IPS-18a (cell line): ENCODE measurements at regions not wholly inside any gene's neighbourhood (a gene's known extent, or its start where the extent isn't known, plus 50 kb on each side); places are given as distances from the start of the nearest gene placed in this dataset.
"Not testable (repeated sequence)": the region's sequence is repeated elsewhere in the genome, so short reads cannot be mapped to it uniquely, and the experiment has no call there.

Experiments
- H3K27ac ChIP-seq: one replicate; pipeline ENCODE4 v1.5.1; 2013; ENCODE audit warnings: low read length
- H3K27me3 ChIP-seq: one replicate; pipeline ENCODE4 v1.6.1; 2013; ENCODE audit warnings: mild to moderate bottlenecking, low read length; ENCODE audit not compliant: control insufficient read depth, insufficient read depth
- H3K36me3 ChIP-seq: one replicate; pipeline ENCODE4 v1.6.1; 2013; ENCODE audit warnings: low read depth, low read length; ENCODE audit not compliant: control insufficient read depth
- H3K4me1 ChIP-seq: one replicate; pipeline ENCODE4 v1.6.1; 2013; ENCODE audit warnings: low read depth, low read length; ENCODE audit not compliant: control insufficient read depth
- H3K4me3 ChIP-seq: one replicate; pipeline ENCODE4 v1.5.1; 2013; ENCODE audit warnings: low read length
- H3K9ac ChIP-seq: one replicate; pipeline ENCODE4 v1.6.1; 2013; ENCODE audit warnings: mild to moderate bottlenecking, low read length, moderate library complexity
- H3K9me3 ChIP-seq: one replicate; pipeline ENCODE4 v1.6.1; 2013; ENCODE audit warnings: low read depth, low read length; ENCODE audit not compliant: control insufficient read depth

DNA sequence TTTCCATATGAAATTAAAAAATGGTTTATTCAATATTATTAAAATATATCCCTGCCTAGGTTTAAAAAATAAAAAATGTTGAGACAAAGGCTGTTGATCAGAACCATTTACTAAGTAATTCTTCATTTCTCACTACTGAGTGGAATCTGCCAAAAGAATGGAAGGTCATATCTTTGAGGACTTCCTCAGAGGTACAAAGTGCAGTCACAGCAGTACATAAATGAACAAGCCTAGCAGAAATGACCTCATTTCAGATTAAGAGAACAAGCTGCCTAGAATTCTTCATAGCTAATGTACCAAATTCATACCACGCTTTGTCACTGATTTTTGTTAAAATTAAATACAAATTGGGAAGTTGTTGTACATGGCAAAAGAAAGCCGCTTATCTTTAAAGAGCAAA lies 318.9 kb upstream of the TFPI start:
- Histone ChIP-seq H3K9ac (no peak overlapping the region), H3K36me3 (no peaks in the 10 kb centered on the region), H3K4me1 (no peaks in the 10 kb centered on the region)

DNA sequence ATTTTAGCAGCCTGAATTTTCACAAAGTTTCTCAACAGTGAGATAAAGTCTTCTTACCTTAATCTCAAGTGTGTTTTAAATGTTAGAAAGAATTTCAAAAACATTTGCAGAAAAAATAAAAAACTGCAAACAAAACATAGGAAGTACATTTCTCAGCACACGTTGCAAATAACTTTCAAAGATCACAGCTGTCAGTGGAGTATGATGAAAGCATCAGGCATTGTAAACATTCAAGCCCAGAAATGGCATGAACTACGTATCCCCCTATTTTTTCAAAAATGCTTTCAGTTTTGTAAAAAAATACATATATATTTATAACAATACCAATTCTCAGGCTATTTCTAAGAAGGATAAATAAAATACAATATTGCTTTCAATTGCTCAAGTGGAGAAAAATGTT lies 320.6 kb upstream of the TFPI start:
- Histone ChIP-seq H3K27ac (no peak overlapping the region), H3K4me1 (no peaks in the 10 kb centered on the region), H3K4me3 (no peak overlapping the region), H3K27me3 (no peaks in the 10 kb centered on the region), H3K9ac (no peak overlapping the region), H3K36me3 (no peaks in the 10 kb centered on the region), H3K9me3 (no peaks in the 10 kb centered on the region)

More for the DNA sequence above, 318.9 kb upstream of the TFPI start:
- H3K27ac ChIP-seq = no peak overlapping the region
- no peaks in the 10 kb centered on the region for H3K27me3 ChIP-seq
- no peak overlapping the region for H3K4me3 ChIP-seq
- no peaks in the 10 kb centered on the region for H3K9me3 ChIP-seq

DNA sequence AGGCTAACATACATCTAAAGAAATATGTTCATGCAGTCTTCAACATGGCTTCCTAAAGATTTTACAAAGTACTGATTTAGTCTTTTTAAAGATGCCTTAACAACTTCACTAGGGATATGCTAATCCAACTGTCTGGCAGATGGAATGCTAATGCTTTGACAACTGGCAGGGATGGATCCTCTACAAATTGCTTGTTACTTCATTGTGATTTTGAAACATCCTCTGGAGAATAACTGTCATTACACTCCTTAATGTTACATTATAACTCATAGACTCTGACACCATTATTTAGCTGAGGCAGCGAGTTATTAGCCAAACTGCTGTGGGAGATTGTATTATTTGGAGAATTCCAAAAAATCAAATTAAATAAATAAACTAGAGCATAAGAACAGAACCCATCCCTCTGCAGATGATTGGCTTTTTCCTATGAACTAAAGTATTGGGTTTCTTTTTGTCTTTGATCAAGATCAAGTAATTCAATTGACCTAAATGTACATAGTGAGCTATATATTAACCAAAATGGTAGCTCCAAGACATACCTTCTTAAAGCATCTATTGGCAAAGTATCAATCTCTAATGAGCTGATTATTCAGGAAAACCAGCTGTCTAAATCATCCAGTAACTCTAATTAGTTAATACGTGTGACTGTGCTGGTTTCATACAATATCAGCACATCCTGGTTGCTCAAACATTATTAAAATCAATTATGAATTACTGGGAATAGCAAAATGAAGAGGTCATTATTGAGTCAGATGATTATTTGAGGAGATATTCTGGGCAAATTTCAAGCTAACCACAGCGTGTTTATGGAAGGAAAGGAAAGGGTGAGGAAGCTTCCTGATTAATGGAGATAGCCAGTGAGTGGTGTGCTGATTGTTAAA lies 321.3 kb upstream of the TFPI start:
- H3K4me3 ChIP-seq = no peak overlapping the region
- no peak overlapping the region for H3K9ac ChIP-seq
- no peak overlapping the region for H3K27ac ChIP-seq

DNA sequence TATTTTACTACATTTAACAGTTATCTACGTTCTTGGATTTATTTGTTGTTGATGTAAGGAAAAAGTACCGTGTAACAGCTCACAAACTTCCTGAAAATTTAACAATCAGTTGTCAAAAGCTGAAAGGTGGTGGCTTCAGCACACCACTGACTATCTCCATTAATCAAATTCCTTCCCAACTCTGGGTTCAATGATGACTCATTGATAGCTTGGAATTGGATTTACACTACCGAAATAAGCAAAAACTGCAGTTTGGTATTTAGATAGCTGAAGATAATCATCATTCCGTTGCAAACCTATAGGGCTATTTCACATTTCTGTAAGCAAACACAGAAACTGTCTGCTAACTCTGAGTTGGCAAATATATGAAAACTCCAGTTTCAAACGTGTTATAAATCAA lies 322.3 kb upstream of the TFPI start:
- H3K4me3 ChIP-seq = no peak overlapping the region
- no peaks in the 10 kb centered on the region for H3K9me3 ChIP-seq
- H3K27ac ChIP-seq = no peak overlapping the region
- H3K27me3 ChIP-seq = no peaks in the 10 kb centered on the region
- no peak overlapping the region for H3K9ac ChIP-seq
- H3K4me1 ChIP-seq = no peaks in the 10 kb centered on the region
- no peaks in the 10 kb centered on the region for H3K36me3 ChIP-seq

More for the DNA sequence above, 321.3 kb upstream of the TFPI start:
- Histone ChIP-seq H3K4me1 (no peaks in the 10 kb centered on the region), H3K27me3 (no peaks in the 10 kb centered on the region), H3K36me3 (no peaks in the 10 kb centered on the region), H3K9me3 (no peaks in the 10 kb centered on the region)

DNA sequence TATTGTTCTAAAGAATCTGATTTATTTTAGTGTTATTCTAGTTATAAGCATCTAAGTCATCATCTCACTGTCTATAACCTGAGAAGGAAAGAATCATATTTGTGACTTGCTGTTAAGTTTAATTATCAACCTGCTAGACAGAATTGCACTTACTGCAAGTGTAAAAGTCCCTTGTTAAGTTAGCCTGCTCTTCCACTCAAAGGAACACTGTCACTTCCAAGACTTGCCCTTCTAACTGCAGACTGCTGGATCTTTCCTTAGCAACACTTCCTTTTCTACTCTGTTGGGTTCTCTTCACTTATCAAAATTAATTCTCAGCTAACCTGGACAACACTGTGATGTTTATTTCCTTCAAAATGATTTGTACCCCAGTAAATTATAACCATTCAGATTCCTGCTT lies 323.2 kb upstream of the TFPI start:
- no peak overlapping the region for H3K9ac ChIP-seq
- H3K9me3 ChIP-seq = no peaks in the 10 kb centered on the region
- no peaks in the 10 kb centered on the region for H3K27me3 ChIP-seq
- no peaks in the 10 kb centered on the region for H3K4me1 ChIP-seq
- no peaks in the 10 kb centered on the region for H3K36me3 ChIP-seq
- H3K27ac ChIP-seq = no peak overlapping the region
- no peak overlapping the region for H3K4me3 ChIP-seq

GRCh38 chr2:187878112-187878511 lies 323.9 kb upstream of the TFPI start:
- no peaks in the 10 kb centered on the region for H3K27me3 ChIP-seq
- H3K4me3 ChIP-seq = no peak overlapping the region
- H3K36me3 ChIP-seq = no peaks in the 10 kb centered on the region
- no peaks in the 10 kb centered on the region for H3K9me3 ChIP-seq
- no peak overlapping the region for H3K27ac ChIP-seq
- H3K4me1 ChIP-seq = no peaks in the 10 kb centered on the region
- H3K9ac ChIP-seq = no peak overlapping the region

- H3K9me3 ChIP-seq = no peaks in the 10 kb centered on the region
- no peaks in the 10 kb centered on the region for H3K36me3 ChIP-seq
- H3K27ac ChIP-seq = no peak overlapping the region
- no peak overlapping the region for H3K4me3 ChIP-seq
- H3K4me1 ChIP-seq = no peaks in the 10 kb centered on the region
- H3K9ac ChIP-seq = no peak overlapping the region
- no peaks in the 10 kb centered on the region for H3K27me3 ChIP-seq
Measured at GRCh38 chr2:187879491-187879890, 325.3 kb upstream of the TFPI start.

DNA sequence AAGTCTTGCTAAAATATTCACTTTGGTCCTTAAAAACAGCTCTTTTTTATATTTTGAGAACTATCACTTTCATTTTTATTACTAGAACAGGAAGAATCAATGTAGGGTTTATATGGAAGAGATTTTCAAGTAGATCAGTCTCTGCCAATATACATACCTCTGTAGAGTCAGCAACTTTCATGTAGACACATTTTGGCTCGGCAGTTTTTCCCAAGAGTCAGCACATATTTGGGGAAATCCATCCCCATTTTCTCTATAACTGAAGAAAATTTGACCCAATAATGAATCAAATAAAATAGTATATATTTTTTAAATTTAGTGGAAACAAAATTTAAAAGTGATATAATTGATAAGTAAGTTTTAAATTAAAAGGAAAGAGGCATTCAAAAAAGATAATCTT lies 329.8 kb upstream of the TFPI start:
- H3K9me3 ChIP-seq = no peaks in the 10 kb centered on the region
- H3K27ac ChIP-seq = no peak overlapping the region
- no peak overlapping the region for H3K4me3 ChIP-seq
- H3K27me3 ChIP-seq = no peaks in the 10 kb centered on the region
- H3K4me1 ChIP-seq = no peaks in the 10 kb centered on the region
- H3K9ac ChIP-seq = no peak overlapping the region
- H3K36me3 ChIP-seq = no peaks in the 10 kb centered on the region

DNA sequence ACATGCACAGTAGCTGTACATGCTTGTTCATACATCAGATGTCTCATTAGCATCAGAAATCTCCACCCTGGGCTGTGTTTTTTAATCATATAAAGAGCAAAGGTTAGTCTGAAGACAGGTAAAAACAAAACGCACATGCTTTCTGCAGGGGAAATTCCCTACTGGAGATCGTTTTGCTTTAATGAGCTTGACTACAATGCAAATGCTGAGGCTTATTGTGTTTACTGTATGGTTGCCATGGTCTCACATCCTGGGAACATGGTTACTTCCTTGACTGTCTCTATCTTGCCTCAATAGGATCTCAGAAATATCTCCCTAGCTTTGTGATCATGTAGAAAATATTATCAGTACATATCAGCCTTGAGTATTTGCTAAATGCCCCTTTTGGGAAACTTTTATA lies 336.5 kb upstream of the TFPI start:
- no peak overlapping the region for H3K9ac ChIP-seq
- H3K36me3 ChIP-seq = no peaks in the 10 kb centered on the region
- H3K27ac ChIP-seq = no peak overlapping the region

DNA sequence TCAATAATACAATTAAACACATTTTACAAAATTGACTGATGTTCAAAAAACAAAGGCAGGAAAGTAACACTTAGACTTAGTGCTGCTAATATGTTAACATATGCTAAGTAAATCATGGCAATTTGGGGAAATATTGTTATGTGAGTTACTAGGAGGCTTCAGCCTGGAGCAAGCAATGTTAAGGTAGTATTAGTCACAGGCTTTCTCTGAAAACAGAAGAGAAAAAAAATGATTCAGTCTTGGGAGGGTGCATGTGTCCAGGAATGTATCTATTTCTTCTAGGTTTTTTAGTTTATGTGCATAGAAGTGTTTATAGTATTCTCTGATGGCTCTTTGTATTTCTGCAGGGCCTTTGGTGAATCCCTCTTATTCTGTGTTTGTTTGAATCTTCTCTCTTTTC lies 345.8 kb upstream of the TFPI start:
- H3K4me1 ChIP-seq = no peaks in the 10 kb centered on the region
- H3K27me3 ChIP-seq = no peaks in the 10 kb centered on the region
- H3K9me3 ChIP-seq = no peaks in the 10 kb centered on the region
- no peak overlapping the region for H3K4me3 ChIP-seq
- H3K9ac ChIP-seq = no peak overlapping the region
- H3K36me3 ChIP-seq = no peaks in the 10 kb centered on the region
- no peak overlapping the region for H3K27ac ChIP-seq

More for the DNA sequence above, 336.5 kb upstream of the TFPI start:
- no peak overlapping the region for H3K4me3 ChIP-seq
- no peaks in the 10 kb centered on the region for H3K9me3 ChIP-seq
- H3K27me3 ChIP-seq = no peaks in the 10 kb centered on the region
- H3K4me1 ChIP-seq = peaks cover 6% of the 10 kb centered on the region

GRCh38 chr2:187906021-187906420 lies 351.8 kb upstream of the TFPI start:
- Histone ChIP-seq H3K4me3 (no peak overlapping the region), H3K9ac (no peak overlapping the region), H3K27ac (no peak overlapping the region), H3K27me3 (no peaks in the 10 kb centered on the region), H3K9me3 (no peaks in the 10 kb centered on the region), H3K36me3 (no peaks in the 10 kb centered on the region), H3K4me1 (no peaks in the 10 kb centered on the region)

- H3K4me1 ChIP-seq, H3K9ac ChIP-seq, H3K9me3 ChIP-seq, H3K36me3 ChIP-seq, H3K27ac ChIP-seq, H3K4me3 ChIP-seq, H3K27me3 ChIP-seq: not testable (repeated sequence)
Measured at GRCh38 chr2:187910922-187911321, 356.7 kb upstream of the TFPI start.
